D341Med (cell line): ENCODE measurements at regions not wholly inside any gene's neighbourhood (a gene's known extent, or its start where the extent isn't known, plus 50 kb on each side); places are given as distances from the start of the nearest gene placed in this dataset.
"Not testable (repeated sequence)": the region's sequence is repeated elsewhere in the genome, so short reads cannot be mapped to it uniquely, and the experiment has no call there.

ENCODE experiments used
- DNase-seq: peaks from one replicate; pipeline ENCODE4 v3.0.0; 2012; ENCODE audit warnings: low spot score

- not testable (repeated sequence) for DNase-seq
Observed at GRCh38 chr22:15583007-15583406, 55.0 kb downstream of the OR11H1 start.

DNA sequence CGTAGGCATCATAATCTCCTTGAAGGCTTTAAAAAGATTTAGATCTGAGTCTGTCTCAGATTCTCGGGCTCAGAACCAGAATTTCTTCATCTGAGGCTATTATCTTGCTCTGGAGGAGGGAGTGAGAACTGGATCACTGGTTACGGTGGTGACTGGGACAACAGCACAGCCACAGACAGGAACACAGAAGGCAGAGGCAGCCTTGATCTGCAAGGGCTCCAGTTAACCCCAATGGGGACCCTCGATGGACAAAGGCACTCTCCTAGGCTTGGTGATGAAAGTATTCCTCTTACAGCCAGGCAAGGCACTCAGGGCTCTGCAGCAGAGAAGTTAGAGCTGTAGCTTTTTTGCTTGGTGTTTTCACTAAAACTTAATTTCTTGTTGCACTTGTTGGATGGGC is 74.2 kb downstream of the OR11H1 start:
- not testable (repeated sequence) for DNase-seq

GRCh38 chr22:15603111-15603510 is 75.1 kb downstream of the OR11H1 start:
- DNase-seq = not testable (repeated sequence)

- not testable (repeated sequence) for DNase-seq
Observed at GRCh38 chr22:15604176-15604575, 76.2 kb downstream of the OR11H1 start.

DNA sequence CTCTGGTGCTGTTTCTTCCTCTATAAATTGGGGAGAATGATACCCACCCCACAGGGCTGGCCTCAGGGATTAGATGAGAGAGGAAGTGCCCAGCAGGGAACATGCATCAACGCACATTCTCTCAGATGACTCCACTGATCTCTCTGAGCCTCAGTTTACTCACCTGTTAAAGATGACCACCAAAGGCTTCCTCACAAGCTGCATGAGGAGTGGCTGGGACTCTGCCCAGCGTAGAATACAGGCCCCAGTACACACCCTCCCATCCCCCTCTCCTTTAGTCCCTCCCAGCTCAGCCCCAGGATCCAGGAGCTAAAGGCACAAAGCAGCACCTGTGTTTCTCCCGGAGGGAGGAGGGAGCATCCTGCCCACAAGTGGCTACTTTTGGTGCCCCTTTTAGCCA is 76.7 kb downstream of the OR11H1 start:
- not testable (repeated sequence) for DNase-seq

GRCh38 chr22:15612906-15613305 is 76.9 kb upstream of the POTEH start:
- DNase-seq = not testable (repeated sequence)

GRCh38 chr22:15615136-15615535 is 74.7 kb upstream of the POTEH start:
- not testable (repeated sequence) for DNase-seq

- not testable (repeated sequence) for DNase-seq
Observed at GRCh38 chr22:15628224-15628623, 61.6 kb upstream of the POTEH start.

DNA sequence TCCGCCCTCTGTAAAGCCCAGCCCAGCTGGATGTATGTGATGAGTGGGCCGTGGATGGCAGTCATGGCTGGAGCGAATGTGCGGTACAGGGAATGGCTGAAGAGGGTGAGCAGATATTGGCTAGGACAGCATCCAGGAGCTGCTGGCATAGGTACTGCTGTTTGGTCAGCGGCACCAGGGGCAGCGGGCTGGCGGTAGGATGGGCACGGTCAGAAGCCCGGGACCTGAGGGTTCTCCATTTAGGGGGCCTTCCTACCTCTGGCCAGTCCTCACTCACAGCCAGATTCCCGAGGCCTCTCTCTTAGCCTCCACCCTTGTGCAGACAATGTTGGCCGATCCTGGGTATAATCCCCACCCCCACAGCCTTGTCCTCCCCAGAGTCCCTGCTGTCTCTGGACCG is 53.1 kb upstream of the POTEH start:
- DNase-seq = peak; percentile 0

- DNase-seq = not testable (repeated sequence)
Observed at GRCh38 chr22:15637471-15637870, 52.4 kb upstream of the POTEH start.

DNA sequence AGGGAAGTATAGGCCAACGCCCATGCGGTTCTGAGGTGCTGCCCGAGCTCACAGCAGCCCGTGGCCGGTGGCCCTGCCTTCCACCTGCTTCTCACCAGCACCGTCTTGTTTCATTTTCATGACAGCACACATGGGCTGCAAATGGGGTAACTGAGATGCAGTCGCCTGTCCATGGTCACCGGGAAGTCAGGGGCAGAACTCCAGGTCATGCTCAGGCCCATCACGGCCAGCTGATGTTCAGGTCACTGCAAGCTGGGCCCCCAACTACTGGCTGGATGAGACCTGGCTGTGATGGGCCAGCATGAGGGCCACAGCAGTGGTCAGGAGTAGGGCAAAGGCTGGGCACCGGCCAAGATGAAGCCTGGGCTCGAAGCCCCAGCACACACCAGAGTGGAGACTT is 51.9 kb upstream of the POTEH start:
- DNase-seq = not testable (repeated sequence)
